HG03159 (cell line): ENCODE measurements at regions not wholly inside any gene's neighbourhood (a gene's known extent, or its start where the extent isn't known, plus 50 kb on each side); places are given as distances from the start of the nearest gene placed in this dataset.
"Not testable (repeated sequence)": the region's sequence is repeated elsewhere in the genome, so short reads cannot be mapped to it uniquely, and the experiment has no call there.

ENCODE experiments used
- ATAC-seq: cut with Tn5 transposase; IDR thresholded peaks from one replicate; pipeline ENCODE4 v1.9.1; 2021; ENCODE audit warnings: mild to moderate bottlenecking, moderate library complexity; ENCODE audit not compliant: unreplicated experiment

DNA sequence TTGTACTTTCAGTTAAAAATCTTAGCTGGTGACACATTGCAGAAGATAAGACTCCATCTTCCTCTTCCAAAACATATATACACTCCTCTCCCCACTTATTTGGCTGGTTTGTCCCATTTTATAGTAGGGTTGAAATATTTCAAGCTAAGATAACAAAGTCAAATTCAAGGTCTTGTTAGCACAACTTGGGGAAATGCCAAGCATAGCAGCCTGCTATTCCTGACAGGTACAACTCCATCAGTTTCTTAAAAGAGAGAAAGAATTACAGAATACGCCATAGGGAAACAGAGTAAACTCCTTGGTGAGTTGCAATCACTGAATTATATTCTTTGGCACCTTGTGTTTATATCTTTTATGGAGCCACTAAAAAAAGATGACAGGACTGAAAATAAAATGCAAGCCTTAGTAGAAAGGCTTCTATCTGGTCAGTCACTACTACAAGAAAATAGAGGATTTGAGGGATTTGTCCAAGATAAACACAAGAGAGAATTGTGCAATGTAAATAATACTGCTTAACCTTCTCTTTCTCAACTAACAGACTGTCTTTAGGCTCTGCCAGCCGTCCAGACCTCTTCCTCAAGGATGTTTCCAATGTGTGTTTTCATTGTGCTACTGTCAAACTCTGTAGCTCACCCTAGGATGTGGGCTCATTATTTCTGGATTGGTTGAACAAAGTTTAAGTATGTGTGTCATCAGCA is 170.3 kb downstream of the VEGFC start:
- ATAC-seq, result no peak

DNA sequence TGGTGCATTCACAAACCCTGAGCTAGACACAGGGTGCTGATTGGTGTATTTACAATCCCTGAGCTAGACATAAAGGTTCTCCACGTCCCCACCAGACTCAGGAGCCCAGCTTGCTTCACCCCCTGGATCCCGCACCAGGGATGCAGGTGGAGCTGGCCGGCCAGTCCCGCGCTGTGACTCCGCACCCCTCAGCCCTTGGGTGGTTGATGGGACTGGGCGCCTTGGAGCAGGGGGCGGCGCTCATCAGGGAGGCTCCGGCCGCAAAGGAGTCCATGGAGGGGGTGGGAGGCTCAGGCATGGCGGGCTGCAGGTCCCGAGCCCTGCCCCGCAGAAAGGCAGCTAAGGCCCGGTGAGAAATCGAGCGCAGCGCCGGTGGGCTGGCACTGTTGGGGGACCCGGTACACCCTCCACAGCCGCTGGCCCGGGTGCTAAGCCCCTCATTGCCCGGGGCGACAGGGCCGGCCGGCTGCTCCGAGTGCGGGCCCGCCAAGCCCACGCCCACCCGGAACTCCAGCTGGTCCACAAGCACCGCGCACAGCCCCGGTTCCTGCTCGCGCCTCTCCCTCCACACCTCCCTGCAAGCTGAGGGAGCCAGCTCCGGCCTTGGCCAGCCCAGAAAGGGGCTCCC is 167.6 kb downstream of the VEGFC start:
- not testable (repeated sequence) for ATAC-seq

GRCh38 chr4:176627916-176628315 is 164.8 kb downstream of the VEGFC start:
- ATAC-seq, result no peak

- no peak for ATAC-seq
Measured at GRCh38 chr4:176631611-176632010, 161.1 kb downstream of the VEGFC start.
